Body of pancreas (tissue), 4 donors: ENCODE measurements at regions not wholly inside any gene's neighbourhood (a gene's known extent, or its start where the extent isn't known, plus 50 kb on each side); places are given as distances from the start of the nearest gene placed in this dataset.

ENCODE experiments used
- CTCF ChIP-seq, 7 experiments: fragments of 450-650 bp in 4 of 7; fragments of 200-600 bp in 3 of 7; sonication (generic) in 3 of 7; IDR thresholded peaks; one replicate each; pipeline ENCODE4 v1.5.1; 2016 to 2019; ENCODE audit warnings: antibody characterized with exemption in 7 of 7
- POLR2A ChIP-seq, 3 donors: fragments of 450-650 bp; IDR thresholded peaks; one replicate each; pipeline ENCODE4 v1.6.1; 2016; ENCODE audit warnings: antibody characterized with exemption in 3 of 3, mild to moderate bottlenecking in 2 of 3

- TF ChIP-seq CTCF (IDR thresholded peaks at IDR 0.05) (no peak), POLR2A (IDR thresholded peaks at IDR 0.05) (no peak)
Measured at GRCh38 chr1:163706915-163707314, 385.2 kb downstream of the NUF2 start.
